ENCODE measurements at regions not wholly inside any gene's neighbourhood (a gene's known extent, or its start where the extent isn't known, plus 50 kb on each side); places are given as distances from the start of the nearest gene placed in this dataset.

- no peak overlapping the region for H2BK15ac ChIP-seq (ENCODE audit: low read depth, low read length)
- H3K4ac ChIP-seq (ENCODE audit: low read depth, low read length): no peak overlapping the region
- no peak overlapping the region for H2BK20ac ChIP-seq (ENCODE audit: low read depth, low read length, poor library complexity, severe bottlenecking)
- TF ChIP-seq CTCF (conservative IDR thresholded peaks at IDR 0.05): no peak
- Mint-ChIP-seq H3K36me3 (ENCODE audit: insufficient read depth in 1 of 3, low read depth in 3 of 3) (no peaks in the 10 kb centered on the region), H3K4me3 (no peak overlapping the region), H3K27ac (no peak overlapping the region), H3K9me3 (peaks cover 0 to 4% of the 10 kb centered on the region in 2 experiments; a peak in 1 of 5 replicates), H3K4me1 (peaks cover 8 to 11% of the 10 kb centered on the region in 2 experiments), H3K27me3 (ENCODE audit: low read depth) (no peaks in the 10 kb centered on the region)
- no peaks in the 10 kb centered on the region for H3K79me2 ChIP-seq (ENCODE audit: insufficient read depth, low read length)
- no peaks in the 10 kb centered on the region for H4K20me1 ChIP-seq (ENCODE audit: control insufficient read depth, insufficient read depth, insufficient read length)
- no peak overlapping the region for H3K4me2 ChIP-seq (ENCODE audit: insufficient read depth, insufficient read length, low read length)
- H3K56ac ChIP-seq (ENCODE audit: insufficient read length, low read depth, low read length): no peak overlapping the region
- no peak overlapping the region for H3K14ac ChIP-seq (ENCODE audit: insufficient read depth, low read length)
- H2AK5ac ChIP-seq (ENCODE audit: insufficient read length, low read length): no peak overlapping the region
- no CpG with 5 or more reads among the region's 2 CpGs for whole genome bisulfite sequencing (ENCODE audit: extremely low coverage, insufficient read length, low lambda C conversion rate)
- H3K9ac ChIP-seq (ENCODE audit: extremely low read depth, insufficient read length, low read length): no peak overlapping the region
- H4K8ac ChIP-seq (replicated peaks; ENCODE audit: insufficient read length, low read depth, low read length): no peak overlapping the region
- H3K23me2 ChIP-seq (ENCODE audit: insufficient read length, low read depth, low read length, poor library complexity, severe bottlenecking): no peaks in the 10 kb centered on the region
- DNase-seq: no peak
- no peaks in the 10 kb centered on the region for H3K79me1 ChIP-seq (ENCODE audit: insufficient read depth, low read depth, low read length, poor library complexity, severe bottlenecking)
- no peak overlapping the region for H4K5ac ChIP-seq (ENCODE audit: insufficient read length, low read depth, low read length)
- H4K91ac ChIP-seq (ENCODE audit: insufficient read length, low read depth, low read length): no peak overlapping the region
- H3T11ph ChIP-seq (ENCODE audit: low read length): no peak overlapping the region
- H2BK5ac ChIP-seq (ENCODE audit: insufficient read length, low read length): no peak overlapping the region
- H3K18ac ChIP-seq (ENCODE audit: insufficient read length, low read depth, low read length): no peak overlapping the region
- H3K27me3 ChIP-seq (ENCODE audit: insufficient read depth, low read length): no peaks in the 10 kb centered on the region
- no peak overlapping the region for H2BK12ac ChIP-seq (ENCODE audit: insufficient read length, low read depth, low read length)
- no peaks in the 10 kb centered on the region for H3K4me1 ChIP-seq (ENCODE audit: insufficient read depth, low read length)
- H3K23ac ChIP-seq (ENCODE audit: insufficient read length, low read depth, low read length): no peak overlapping the region
- H3K27ac ChIP-seq (ENCODE audit: insufficient read length, low read depth, low read length): no peak overlapping the region
- no peak overlapping the region for H2AFZ ChIP-seq (ENCODE audit: low read length)
- no peaks in the 10 kb centered on the region for H3K9me3 ChIP-seq (ENCODE audit: control insufficient read depth, low read depth, low read length)
- no peak overlapping the region for H2BK120ac ChIP-seq (ENCODE audit: low read depth, low read length, poor library complexity, severe bottlenecking)
Measured at GRCh38 chr18:30444544-30444943, 598.0 kb downstream of the DSC3 start.
